Mesothelial cell of epicardium (in vitro differentiated cells): ENCODE measurements at regions not wholly inside any gene's neighbourhood (a gene's known extent, or its start where the extent isn't known, plus 50 kb on each side); places are given as distances from the start of the nearest gene placed in this dataset.

Experiments used
- DNase-seq, 2 experiments: peaks; one replicate each; pipeline ENCODE4 v3.0.0; 2021; ENCODE audit warnings: low spot score in 2 of 2; ENCODE audit not compliant: unreplicated experiment in 2 of 2
- H3K27ac Mint-ChIP-seq: 2 replicates; pipeline ENCODE4 v1.8.0; 2021; ENCODE audit warnings: mixed read lengths
- H3K27me3 Mint-ChIP-seq: 2 replicates; pipeline ENCODE4 v1.8.0; 2021; ENCODE audit warnings: low read depth, mixed read lengths
- H3K36me3 Mint-ChIP-seq: 2 replicates; pipeline ENCODE4 v1.8.0; 2021; ENCODE audit warnings: mixed read lengths
- H3K4me1 Mint-ChIP-seq: 2 replicates; pipeline ENCODE4 v1.8.0; 2021; ENCODE audit warnings: mixed read lengths
- H3K4me3 Mint-ChIP-seq: 2 replicates; pipeline ENCODE4 v1.8.0; 2021; ENCODE audit warnings: mild to moderate bottlenecking, moderate library complexity, mixed read lengths
- H3K9me3 Mint-ChIP-seq: 2 replicates; pipeline ENCODE4 v1.8.0; 2021; ENCODE audit warnings: mixed read lengths
- TF ChIP-seq, protein P1 (sequence below): fragments of 200-600 bp; sonication (generic); IDR thresholded peaks from one replicate; pipeline ENCODE4 v1.5.0; 2021; ENCODE audit warnings: antibody characterized with exemption; ENCODE audit not compliant: unreplicated experiment

DNA sequence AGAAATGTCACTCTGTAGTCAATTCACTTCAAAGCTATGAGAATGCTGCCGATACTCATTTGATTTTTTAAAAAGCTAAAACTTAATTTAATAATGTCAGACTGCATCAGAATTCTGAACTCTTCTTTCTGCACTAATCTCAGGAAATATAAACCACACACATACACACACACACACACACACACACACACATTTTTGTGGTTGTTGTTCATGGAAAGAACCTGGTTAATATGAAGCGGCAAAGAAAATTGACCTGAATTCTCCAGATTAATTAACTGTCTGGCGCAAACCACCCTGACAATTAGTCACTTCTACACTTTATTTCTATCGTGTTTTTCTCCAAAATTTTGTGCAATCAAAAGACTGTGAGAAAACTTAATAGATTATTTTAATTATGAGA, 740.5 kb downstream of the TLE1 start:
- Mint-ChIP-seq H3K27ac (no peak overlapping the region), H3K36me3 (no peaks in the 10 kb centered on the region), H3K9me3 (no peaks in the 10 kb centered on the region), H3K4me3 (no peak overlapping the region), H3K27me3 (no peaks in the 10 kb centered on the region), H3K4me1 (peaks cover 35% of the 10 kb centered on the region)
- DNase-seq = no peak
- TF ChIP-seq, protein P1, sequence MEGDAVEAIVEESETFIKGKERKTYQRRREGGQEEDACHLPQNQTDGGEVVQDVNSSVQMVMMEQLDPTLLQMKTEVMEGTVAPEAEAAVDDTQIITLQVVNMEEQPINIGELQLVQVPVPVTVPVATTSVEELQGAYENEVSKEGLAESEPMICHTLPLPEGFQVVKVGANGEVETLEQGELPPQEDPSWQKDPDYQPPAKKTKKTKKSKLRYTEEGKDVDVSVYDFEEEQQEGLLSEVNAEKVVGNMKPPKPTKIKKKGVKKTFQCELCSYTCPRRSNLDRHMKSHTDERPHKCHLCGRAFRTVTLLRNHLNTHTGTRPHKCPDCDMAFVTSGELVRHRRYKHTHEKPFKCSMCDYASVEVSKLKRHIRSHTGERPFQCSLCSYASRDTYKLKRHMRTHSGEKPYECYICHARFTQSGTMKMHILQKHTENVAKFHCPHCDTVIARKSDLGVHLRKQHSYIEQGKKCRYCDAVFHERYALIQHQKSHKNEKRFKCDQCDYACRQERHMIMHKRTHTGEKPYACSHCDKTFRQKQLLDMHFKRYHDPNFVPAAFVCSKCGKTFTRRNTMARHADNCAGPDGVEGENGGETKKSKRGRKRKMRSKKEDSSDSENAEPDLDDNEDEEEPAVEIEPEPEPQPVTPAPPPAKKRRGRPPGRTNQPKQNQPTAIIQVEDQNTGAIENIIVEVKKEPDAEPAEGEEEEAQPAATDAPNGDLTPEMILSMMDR = no peak

- Mint-ChIP-seq H3K4me3 (no peak overlapping the region), H3K4me1 (peaks cover 35% of the 10 kb centered on the region), H3K9me3 (no peaks in the 10 kb centered on the region), H3K27ac (no peak overlapping the region), H3K27me3 (no peaks in the 10 kb centered on the region), H3K36me3 (no peaks in the 10 kb centered on the region)
- no peak for DNase-seq
- TF ChIP-seq, protein P1 = no peak
Measured at GRCh38 chr9:80948066-80948465, 741.3 kb downstream of the TLE1 start.

- Mint-ChIP-seq H3K27ac (peak overlapping the region; percentile 0), H3K9me3 (no peaks in the 10 kb centered on the region), H3K4me3 (no peak overlapping the region), H3K27me3 (no peaks in the 10 kb centered on the region), H3K4me1 (peaks cover 27% of the 10 kb centered on the region), H3K36me3 (no peaks in the 10 kb centered on the region)
- DNase-seq = no peak
- TF ChIP-seq, protein P1 = no peak
Measured at GRCh38 chr9:80946496-80947170, 742.7 kb downstream of the TLE1 start.

- Mint-ChIP-seq H3K27me3 (no peaks in the 10 kb centered on the region), H3K4me3 (no peak overlapping the region), H3K36me3 (no peaks in the 10 kb centered on the region), H3K9me3 (no peaks in the 10 kb centered on the region), H3K4me1 (peaks cover 27% of the 10 kb centered on the region), H3K27ac (no peak overlapping the region)
- DNase-seq = no peak
- TF ChIP-seq, protein P1 = no peak
Measured at GRCh38 chr9:80945436-80945835, 743.9 kb downstream of the TLE1 start.

DNA sequence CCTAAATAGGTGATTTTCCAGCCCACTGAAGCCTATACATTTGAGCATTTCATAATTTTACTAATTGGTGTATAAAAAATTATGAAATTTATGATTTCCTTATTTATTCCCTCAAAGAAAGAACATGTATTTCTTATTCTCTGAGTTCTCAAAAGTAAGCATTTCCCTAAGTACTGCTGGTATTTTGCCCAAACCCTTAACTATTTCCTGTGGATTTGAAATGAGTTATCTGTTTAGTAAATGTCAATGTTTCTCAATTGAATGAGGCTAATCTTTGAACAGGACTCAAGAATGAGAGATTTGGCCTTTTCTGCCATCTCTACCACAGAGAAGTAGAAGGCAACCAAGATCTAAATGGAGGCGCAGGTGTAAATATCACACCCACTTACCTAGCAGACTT, 751.7 kb downstream of the TLE1 start:
- DNase-seq = no peak
- H3K36me3 Mint-ChIP-seq = no peaks in the 10 kb centered on the region
- H3K9me3 Mint-ChIP-seq = peaks cover 3% of the 10 kb centered on the region
- peaks cover 10% of the 10 kb centered on the region for H3K4me1 Mint-ChIP-seq
- no peak overlapping the region for H3K4me3 Mint-ChIP-seq
- H3K27ac Mint-ChIP-seq = no peak overlapping the region
- H3K27me3 Mint-ChIP-seq = no peaks in the 10 kb centered on the region
- TF ChIP-seq, protein P1 = no peak

DNA sequence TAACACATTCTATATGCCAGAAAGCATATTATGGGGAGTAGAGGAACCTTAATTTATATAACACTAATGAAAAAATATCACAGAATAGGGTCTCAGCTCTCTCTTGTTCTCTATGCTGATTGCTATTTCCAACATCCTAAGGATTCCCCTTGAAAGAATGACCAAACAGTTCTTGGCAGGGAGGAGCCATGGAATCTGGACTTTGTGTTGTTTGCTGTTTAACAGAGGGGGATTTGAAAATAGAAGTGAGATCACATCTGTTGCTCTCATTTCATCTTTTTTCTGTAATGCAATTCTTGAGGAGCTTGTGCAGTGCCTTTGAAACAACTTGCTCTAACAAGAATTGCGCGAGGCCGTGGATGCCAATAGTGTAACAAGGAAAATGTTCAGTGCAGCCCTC, 755.3 kb downstream of the TLE1 start:
- Mint-ChIP-seq H3K4me1 (peaks cover 10% of the 10 kb centered on the region), H3K4me3 (no peak overlapping the region), H3K9me3 (peaks cover 3% of the 10 kb centered on the region), H3K36me3 (no peaks in the 10 kb centered on the region), H3K27me3 (no peaks in the 10 kb centered on the region), H3K27ac (no peak overlapping the region)
- TF ChIP-seq, protein P1 = no peak
- no peak for DNase-seq
